Inflammatory macrophage treated with lipopolysaccharide for 4 hours (primary cell): ENCODE measurements at regions not wholly inside any gene's neighbourhood (a gene's known extent, or its start where the extent isn't known, plus 50 kb on each side); places are given as distances from the start of the nearest gene placed in this dataset.
"Not testable (repeated sequence)": the region's sequence is repeated elsewhere in the genome, so short reads cannot be mapped to it uniquely, and the experiment has no call there.

Source experiments
- DNase-seq: peaks from one replicate; pipeline ENCODE4 v3.0.0-alpha.2; 2020

DNA sequence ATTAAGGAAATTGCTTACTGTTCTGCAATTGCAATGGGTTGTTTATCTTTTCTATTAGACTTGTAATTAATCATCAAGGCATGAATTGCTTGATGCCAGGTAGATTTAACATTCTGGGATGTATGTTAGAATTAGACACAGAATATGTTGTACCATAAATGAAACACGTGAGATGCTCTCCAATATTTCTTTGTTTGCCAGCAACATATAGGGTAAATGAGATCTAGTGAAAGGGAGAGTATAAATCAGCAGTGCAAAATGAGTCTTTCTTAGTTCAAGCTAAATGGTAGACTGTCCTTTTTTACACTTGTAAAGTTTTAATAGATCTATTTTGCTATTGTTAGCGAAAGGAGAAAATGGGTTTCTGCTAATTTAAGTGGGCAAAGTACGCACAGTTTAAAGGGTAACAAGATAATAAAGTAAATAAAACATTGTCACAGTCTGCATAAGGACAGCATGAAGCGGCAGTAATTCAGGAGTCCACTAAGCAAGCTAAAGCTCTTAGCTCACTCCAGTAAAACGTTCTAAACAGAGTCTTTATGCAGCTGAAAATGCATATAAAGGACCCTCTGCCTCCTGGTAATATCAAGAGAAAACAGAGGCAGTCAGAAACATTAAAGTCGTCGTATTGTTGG, 1137.1 kb downstream of the OLFM4 start:
- DNase-seq, result no peak

DNA sequence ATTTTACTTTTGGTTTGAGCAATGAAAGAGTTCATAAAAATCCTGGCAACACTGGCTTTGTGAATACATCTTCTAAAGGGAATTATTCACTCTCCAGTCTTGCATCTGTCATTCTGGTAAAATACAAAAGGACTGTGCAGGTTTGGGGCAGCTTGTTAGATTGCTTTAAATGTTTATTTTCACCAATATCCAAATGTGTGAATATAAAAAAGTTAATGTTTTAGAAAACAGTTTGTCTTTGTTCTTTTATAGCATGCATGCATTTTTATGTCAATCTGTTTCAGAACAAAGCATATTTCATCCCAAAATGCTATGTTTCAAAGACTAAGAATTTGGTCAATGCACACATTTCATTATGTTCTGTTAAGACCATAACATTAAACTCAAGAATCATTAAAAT, 1145.4 kb downstream of the OLFM4 start:
- no peak for DNase-seq

DNA sequence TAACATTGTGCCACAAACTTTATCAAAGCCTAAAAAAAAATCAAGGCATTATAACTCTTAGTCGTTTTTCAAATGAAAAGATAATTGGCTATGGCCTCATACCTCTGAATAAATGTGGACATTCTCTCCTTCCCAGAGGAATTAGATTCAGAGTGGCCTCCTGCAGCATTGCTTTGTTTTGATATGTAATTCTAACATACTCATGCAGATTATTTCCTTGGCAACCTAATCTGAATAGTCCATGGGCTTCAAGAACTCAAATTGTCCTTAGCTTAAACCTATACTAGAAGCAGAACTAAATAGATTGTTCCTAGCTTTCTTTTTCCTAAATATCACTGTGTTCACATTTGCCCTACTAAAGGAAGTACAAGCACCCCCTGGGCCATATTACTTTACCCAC, 1146.9 kb downstream of the OLFM4 start:
- no peak for DNase-seq

DNA sequence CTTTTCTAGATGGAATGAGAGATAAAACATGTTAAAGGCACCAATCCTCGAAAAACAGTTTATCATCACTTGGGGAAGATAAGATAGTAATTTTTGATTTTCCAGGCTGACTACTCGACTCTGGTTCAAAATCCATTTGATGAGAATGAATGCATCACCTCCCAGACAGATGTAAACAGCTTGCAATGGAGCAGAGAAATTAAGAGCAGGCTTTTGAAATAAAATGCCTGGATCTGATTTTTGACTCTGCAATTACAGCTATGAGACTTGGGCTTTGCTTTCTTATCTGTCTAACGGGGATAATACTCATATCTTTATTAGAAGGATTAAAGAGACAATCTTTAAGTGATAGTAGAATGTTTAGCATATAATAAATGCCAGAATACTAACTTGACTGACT, 1148.9 kb downstream of the OLFM4 start:
- DNase-seq, result no peak

DNA sequence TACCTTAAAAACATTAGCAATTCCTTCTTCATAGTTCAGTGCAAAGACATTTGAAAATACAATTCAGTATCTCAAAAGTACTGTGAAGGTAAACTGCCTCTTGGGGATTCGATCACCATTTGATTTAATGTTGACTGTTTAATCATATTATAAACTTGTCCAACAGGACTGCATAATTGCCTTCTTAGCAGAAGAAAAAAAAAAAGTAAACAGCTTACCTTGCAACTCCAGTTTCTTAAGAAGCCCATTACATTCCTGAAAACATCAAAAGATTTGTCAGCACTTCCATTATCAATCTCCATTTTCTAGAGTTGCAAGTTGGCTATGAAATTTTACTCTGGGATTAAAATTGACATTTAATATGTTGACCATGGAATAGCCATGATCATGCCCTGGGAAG, 1154.6 kb downstream of the OLFM4 start:
- no peak for DNase-seq

DNA sequence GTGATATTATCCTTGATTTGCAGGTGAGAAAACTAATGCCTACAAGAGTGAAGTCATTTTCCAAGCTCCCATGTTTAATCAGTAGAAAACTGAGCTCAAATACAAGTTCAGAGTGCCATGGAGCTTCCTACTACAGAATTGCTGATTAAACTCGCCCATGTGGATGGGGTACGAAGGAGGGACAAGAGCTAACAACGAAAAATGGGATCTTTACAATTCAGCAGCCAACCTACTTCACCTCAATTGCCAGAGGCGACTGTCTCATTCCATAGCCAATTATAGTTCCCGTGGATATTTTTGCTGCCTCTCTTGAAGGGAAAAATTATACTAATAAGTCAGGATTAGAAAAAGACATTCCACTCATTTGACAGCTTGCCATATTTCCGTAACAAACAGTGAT, 1155.1 kb downstream of the OLFM4 start:
- no peak for DNase-seq

DNA sequence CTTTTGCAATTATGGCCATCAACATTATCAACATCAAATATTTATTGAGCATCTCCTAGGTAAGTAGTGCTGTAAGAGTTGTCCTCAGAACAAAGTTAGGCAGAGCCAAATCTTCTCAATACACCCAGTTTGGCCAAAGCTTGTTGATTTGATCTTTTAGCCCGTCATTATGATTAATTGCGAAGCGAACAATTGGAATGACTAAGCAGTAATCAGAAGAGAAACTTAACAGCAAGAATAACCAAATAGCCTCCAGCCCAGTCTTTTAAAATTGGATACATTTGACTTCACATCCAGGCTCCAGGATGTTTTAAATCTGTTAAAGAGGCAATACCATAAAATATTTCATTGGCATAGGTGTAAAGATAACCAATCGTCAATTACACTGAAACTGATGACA, 1156.0 kb downstream of the OLFM4 start:
- DNase-seq, result no peak

DNA sequence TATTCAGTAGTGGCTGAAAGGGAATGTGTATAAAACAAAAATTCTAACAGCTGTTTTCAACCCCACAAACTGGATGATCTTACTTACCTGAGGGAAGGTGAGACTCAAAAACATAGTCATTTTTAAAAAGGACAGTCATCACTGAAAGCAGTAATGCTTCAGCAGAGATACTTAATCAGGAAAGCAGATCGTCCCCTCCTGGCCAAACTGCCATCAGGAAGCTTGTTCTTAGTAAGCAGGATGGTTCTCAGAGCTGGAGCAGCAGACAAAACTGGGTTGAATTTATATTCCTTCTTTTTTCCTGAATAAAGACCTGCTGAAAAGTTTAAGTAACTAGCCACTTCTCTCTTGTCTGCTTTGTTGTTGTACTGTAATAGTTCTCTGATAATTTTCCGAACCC, 1156.5 kb downstream of the OLFM4 start:
- DNase-seq, result no peak

DNA sequence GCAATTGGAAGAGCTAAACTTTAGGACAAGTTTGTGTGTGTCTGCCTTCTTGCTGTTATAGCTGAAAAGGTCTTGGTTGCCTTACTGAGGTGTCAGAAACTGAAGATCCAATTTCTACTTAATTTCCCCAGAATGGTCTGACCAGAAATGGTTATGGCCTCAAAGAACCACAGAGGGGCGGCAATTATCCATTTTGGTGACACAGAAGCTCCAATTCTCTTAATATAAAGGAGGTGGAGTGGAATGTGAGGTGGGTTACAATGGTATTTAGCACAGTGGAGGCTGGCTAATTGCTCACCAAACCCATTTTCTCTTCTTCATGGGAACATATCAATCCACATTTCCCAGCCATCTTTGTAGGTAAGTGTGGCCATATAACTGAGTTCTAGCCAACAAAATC, 1157.2 kb downstream of the OLFM4 start:
- no peak for DNase-seq

DNA sequence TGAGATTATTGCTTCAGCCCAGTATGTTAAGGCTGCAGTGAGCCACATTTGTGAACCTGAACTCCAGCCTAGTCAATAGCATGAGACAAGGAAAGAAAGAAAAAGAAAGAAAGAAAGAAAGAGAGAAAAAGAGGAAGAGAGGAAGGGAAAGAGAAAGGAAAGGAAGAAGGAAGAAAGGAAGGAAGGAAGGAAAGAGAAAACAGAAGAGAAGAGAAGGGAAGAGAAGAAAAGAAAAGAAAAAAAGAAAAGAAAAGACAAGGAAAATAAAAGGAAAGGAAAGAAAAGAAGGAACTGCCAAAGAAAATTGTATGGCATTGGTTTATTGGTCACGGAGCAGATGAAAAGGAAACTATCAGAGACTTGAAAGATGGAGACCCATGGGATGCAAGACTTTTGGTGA, 1158.8 kb downstream of the OLFM4 start:
- DNase-seq, result no peak

DNA sequence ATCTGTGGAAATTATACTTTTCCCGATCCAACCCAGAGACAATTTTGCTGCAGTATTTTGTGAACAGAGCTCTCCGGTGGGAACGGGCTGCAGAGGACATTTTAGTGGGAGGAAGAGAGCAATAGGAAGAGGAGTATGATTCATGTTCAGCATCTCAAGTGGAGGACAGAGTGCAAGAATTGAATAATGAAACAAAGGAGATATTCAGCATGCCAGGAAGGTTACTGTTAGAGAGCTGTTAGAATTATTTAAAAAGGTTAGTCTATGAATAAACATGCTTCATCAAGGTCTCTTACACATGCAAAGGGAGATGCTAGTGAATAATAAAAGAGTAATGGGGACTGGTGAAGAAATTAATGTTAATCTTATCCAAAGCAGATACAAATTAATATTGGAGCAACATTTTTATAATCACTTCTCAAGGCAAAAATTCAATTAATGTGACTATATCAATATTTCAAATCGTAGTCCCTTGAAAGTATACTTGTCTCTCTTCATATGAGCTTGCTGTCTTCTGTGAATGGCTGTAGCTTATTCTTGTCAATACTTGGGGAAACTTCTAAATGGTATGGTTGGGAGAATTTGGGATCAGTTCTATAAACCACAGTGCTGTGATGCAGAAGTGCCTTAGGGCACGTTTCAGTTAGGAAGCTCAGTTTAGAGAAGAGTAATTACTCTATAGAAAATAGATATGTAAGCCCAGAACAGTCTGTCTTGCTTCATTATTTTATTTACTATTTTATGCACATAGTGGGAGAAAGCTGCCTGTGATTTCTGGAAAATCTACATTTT, 1165.8 kb downstream of the OLFM4 start:
- no peak for DNase-seq

DNA sequence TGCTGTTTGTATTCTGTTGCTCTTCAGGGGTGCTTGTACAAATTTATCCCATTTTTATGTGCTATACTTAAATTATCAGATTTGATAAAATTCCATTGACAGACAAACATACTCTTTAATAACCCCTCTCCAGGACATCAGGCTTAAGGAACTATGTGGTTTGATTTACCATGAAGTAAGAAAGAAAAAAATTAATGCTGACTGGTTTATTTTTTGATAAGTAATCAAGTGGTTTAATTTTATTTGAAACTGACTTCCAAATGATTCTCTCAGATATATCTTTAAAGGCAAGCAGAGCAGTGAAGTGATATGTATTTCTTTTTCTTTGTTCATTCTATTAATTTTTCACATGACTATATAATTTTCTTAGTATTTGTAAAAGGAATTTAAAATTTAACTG, 1168.1 kb downstream of the OLFM4 start:
- no peak for DNase-seq

DNA sequence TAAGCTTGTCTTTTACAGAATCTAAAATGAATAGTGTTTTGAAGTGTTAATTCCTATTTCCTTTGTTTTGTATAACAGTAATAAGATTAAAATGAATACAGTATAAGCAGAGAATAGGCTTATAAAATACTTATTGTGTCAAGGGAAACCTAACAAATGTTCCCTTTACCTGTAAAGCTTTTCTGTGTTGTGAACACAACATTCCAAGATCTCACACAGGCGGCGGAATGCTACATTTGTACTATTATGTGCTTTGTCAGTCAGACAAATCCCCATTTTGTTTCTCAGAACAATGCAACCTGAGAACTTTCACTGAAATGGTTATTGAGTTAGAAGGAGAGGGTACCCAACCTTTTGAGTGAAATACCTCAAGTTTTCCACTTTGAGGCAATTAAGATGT, 1170.3 kb downstream of the OLFM4 start:
- no peak for DNase-seq

DNA sequence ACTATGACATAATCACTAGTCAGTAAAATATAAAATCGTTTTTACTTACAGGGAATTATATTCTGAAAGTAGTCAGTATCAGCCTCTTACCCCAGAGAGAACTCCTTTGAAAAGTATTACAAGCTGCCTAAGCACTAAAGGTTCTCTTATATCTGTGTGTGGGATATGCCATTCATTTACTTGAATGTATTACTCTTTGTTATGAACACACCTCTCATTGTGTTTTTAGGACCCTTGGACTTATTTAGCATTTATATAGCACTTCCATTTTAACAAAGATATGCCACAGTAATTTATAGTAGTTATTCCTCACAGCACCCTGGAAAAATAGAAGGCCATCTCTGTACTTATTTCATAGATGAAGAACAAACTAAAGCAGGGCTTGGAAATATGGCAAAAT, 1178.0 kb downstream of the OLFM4 start:
- DNase-seq, result no peak

DNA sequence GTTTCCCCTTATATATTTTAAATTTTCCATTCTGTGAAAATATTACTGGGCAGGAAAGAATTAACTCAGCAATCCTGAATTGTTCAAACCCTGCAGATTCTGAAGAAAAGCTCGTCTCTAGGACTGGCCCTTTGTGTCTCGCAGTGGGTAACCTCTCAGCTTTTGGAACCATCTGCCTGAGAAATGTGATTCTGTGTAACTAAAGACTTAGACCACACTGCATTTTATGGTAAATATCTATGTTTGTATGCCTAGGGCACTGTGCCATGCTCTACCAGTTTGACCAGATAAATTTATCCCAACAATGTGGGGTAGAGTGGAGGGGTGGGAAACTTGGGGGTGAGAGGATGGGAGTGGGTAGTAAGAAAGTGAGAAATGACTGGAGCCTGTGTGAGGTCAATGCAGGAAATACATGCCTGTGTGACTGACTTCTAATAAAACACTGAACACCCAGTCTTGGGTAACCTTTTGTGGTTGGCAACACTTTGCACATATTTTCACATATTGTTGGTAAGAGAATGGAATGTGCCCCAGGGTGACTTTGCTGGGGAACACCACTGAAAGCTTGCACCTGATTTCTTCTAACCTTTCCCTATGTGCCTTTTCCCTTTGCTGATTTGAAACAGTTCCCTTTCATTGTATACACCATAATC, 1181.9 kb downstream of the OLFM4 start:
- DNase-seq, result no peak

DNA sequence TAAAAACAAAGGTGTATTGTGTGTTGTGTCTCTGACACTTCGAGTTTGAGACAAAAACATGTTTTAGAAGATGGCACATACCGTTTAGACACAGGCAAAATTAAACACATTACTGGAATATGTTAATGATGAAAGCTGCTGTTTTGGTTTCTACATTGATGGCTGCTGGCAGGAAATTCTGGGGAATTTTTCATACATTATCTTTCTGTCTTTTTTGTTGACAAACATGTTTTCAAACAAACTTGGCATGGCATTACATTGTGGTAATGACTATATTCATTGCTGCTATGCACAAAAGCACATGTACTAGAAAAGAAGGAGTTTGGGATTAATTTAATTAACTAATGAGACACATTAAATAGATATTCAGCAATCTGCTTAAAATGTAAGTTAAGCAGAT, 1187.6 kb downstream of the OLFM4 start:
- DNase-seq, result no peak

DNA sequence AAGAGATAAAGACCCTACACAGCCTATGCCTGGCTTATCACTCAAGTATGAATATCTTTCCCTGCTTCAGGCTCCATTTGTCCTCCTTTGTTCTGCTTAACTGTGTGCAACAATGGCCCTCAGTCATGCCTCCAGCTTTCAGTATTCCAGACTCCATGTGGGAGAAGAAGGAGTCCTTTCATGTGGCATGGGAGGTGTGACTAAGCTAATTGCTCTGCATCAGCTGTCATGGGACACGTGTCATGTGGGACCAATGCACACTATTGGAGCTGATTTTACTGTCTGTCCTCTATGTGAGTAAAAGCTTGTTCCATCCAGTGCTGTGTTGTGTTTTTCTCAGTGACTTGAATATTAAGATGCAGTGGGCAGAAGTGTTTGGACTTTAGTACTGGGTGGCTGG, 1198.3 kb downstream of the OLFM4 start:
- no peak for DNase-seq

DNA sequence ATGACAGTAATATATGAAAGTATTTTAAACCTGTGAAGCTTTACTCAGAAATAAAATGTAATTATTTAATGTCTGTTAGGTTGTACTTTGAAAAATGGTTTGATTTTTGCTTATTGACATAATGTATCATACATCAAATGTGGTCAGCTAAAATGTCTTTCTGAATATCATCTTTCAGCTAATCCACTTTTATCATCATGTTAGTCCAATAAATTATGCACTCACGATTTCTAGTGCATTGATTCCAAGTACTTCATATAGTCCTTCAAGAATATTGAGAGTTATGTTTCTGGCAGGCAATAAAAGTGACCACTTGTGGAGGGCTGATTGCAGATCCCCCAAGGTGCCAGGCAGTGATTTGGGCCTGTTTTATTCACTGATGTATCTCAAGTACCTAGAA, 1204.1 kb downstream of the OLFM4 start:
- DNase-seq, result no peak

DNA sequence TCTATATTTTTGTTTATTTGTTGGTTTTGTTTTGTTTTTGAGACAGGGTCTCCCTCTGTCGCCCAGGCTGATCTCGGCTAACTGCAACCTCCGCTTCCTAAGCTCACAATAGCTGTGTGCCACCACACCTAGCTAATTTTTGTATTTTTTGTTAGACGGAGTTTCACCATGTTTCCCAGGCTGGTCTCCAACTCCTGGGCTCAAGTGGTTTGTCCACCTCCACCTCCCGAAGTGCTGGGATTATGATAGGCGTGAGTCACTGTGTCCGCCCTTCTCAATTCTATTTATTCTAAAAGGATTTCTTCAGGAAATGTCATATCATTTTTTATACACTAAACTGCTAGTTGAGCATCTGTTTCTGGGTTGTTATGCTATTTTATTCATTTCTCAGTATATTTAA, 1206.0 kb downstream of the OLFM4 start:
- DNase-seq, result no peak

DNA sequence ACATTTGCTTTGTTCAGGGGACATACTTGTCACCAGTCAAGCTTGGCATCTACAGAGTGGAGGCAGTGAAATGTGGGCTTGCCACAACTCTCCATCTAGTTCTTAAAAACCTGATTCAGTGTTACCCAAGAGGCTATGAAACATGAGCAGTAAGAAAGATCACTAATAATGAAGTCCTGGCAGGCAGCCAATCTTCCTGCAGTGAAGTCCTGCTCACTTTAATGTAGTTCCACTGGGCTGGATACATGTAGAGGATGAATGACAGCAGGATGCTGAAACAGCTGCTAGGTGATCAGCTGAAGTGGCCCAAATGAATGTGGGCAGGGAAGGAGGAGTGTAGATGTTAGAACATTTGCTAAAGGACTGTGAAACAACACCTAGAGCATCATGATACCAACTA, 1213.1 kb downstream of the OLFM4 start:
- no peak for DNase-seq

DNA sequence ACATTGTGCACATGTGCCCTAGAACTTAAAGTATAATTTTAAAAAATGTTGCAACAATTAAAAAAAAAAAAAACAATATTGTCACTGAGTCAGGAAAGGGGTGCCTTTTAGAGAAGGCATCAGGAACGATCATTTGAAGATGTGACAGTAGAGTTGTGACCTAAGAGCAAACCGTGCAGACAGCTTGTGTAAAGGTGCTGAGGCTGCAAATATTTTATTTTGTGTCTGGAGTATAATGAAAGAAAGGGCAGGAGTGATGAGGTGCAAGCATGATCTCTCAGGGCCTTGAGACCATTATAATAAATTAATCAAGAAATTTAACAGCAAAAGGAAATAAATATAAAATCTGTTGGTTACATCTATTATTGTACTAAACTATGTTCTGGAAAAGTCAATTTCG, 1219.7 kb downstream of the OLFM4 start:
- no peak for DNase-seq

DNA sequence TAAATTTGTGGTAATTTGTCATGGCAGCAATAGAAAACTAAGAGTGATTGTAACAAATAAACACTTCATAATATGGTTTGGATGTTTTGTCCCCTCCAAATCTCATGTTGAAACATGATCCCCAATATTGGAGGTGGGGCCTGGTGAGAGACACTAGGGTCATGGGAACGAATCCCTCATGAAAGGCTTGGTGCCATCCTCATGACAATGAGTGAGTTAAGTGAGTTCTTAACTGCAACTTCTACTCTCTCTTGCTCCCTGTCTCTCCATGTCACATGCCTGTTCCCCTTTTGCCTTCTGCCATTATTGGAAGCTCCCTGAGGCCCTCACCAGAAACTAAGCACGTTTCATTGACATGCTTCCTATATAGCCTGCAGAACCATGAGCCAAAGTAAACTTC, 1233.2 kb downstream of the OLFM4 start:
- no peak for DNase-seq

DNA sequence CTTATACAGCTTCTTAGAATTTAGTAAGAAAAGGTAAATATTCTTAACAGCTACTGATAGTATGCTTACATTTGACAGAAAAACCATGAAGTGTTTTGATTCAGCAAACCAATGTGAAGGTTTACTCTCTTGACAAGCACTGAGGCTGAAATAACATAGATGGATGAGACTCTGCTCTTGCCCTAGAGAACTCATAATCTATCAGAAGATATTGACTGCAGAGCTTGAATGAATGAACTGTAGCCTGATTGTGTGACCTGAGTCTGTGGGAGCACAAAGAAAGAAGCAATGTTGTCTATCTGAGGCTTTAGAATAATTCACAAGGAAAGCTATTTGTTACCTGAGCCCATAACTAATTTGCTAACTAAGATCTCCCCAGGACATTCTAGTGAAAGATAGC, 1235.3 kb downstream of the OLFM4 start:
- DNase-seq, result no peak

DNA sequence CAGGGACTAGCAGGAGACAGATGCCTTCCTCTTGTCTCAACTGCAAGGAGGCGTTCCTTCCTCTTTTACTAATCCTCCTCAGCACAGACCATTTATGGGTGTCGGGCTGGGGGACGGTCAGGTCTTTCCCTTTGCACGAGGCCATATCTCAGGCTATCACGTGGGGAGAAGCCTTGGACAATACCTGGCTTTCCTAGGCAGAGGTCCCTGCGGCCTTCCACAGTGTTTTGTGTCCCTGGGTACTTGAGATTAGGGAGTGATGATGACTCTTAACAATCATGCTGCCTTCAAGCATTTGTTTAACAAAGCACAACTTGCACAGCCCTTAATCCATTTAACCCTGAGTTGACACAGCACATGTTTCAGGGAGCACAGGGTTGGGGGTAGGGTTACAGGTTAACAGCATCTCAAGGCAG, 1238.6 kb downstream of the OLFM4 start:
- DNase-seq, result not testable (repeated sequence)
